ENCODE measurements at regions not wholly inside any gene's neighbourhood (a gene's known extent, or its start where the extent isn't known, plus 50 kb on each side); places are given as distances from the start of the nearest gene placed in this dataset.

- Histone ChIP-seq H2AFZ (ENCODE audit: low read length, unreplicated experiment) (no peak overlapping the region), H3K27ac (ENCODE audit: low read depth, low read length) (no peak overlapping the region), H3K4me1 (ENCODE audit: control insufficient read depth, insufficient read depth, low read length, unreplicated experiment) (no peaks in the 10 kb centered on the region), H3K4me3 (ENCODE audit: low read depth, low read length) (no peak overlapping the region), H3K36me3 (ENCODE audit: insufficient read depth, low read length) (no peaks in the 10 kb centered on the region), H3K79me2 (ENCODE audit: control insufficient read depth, insufficient read depth, low read length, unreplicated experiment) (no peaks in the 10 kb centered on the region), H3K27me3 (ENCODE audit: insufficient read depth, low read length) (no peaks in the 10 kb centered on the region)
Observed at GRCh38 chr4:158080354-158080753, 92.5 kb downstream of the GASK1B start.

DNA sequence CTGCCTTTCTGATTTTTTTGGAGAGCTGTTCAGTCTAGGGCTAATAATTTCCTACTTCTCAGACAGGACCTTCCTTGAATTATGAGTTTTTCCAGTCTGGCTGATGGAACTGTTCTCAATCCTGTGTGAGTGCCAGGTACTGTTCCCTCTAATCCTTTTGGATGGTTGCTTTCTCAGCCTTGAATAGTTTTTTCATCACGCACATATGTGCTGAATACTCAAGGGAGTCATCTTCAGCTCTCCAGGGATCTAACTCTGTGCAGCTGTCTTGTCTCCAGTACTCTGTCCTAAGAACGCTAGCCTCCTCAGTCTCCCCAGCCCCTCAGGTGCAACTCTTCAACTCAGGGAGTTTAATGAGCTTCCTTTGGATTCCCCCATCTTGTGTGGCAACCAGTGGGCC lies 93.2 kb downstream of the GASK1B start:
- Histone ChIP-seq H3K27ac (ENCODE audit: low read depth, low read length) (no peak overlapping the region), H2AFZ (ENCODE audit: low read length, unreplicated experiment) (no peak overlapping the region), H3K4me1 (ENCODE audit: control insufficient read depth, insufficient read depth, low read length, unreplicated experiment) (no peaks in the 10 kb centered on the region), H3K4me3 (ENCODE audit: low read depth, low read length) (no peak overlapping the region), H3K27me3 (ENCODE audit: insufficient read depth, low read length) (no peaks in the 10 kb centered on the region), H3K79me2 (ENCODE audit: control insufficient read depth, insufficient read depth, low read length, unreplicated experiment) (no peaks in the 10 kb centered on the region), H3K36me3 (ENCODE audit: insufficient read depth, low read length) (no peaks in the 10 kb centered on the region)

DNA sequence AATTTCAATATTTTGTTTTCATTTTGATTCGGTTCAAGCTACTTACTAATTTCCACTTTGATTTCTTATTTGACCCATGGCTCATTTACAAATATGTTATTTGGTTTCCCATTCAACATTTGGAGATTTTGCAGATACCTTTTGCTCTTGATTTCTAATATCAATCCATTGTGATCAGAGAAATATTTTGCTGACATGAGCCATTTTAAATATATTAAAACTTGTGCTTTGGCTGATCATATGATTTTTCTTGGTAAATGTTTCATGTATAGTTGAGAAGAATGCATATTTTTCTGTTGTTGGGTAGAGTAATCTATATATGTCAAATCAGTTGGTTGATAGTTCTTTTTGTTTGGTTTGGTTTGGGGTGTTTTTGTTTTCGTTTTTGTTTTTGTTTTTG lies 95.0 kb downstream of the GASK1B start:
- no peak overlapping the region for H3K27ac ChIP-seq (ENCODE audit: low read depth, low read length)
- no peaks in the 10 kb centered on the region for H3K27me3 ChIP-seq (ENCODE audit: insufficient read depth, low read length)
- no peak overlapping the region for H2AFZ ChIP-seq (ENCODE audit: low read length, unreplicated experiment)
- no peak overlapping the region for H3K4me3 ChIP-seq (ENCODE audit: low read depth, low read length)
- H3K79me2 ChIP-seq (ENCODE audit: control insufficient read depth, insufficient read depth, low read length, unreplicated experiment) = no peaks in the 10 kb centered on the region
- no peaks in the 10 kb centered on the region for H3K4me1 ChIP-seq (ENCODE audit: control insufficient read depth, insufficient read depth, low read length, unreplicated experiment)
- H3K36me3 ChIP-seq (ENCODE audit: insufficient read depth, low read length) = no peaks in the 10 kb centered on the region

- Histone ChIP-seq H2AFZ (ENCODE audit: low read length, unreplicated experiment) (no peak overlapping the region), H3K4me3 (ENCODE audit: low read depth, low read length) (no peak overlapping the region), H3K4me1 (ENCODE audit: control insufficient read depth, insufficient read depth, low read length, unreplicated experiment) (no peaks in the 10 kb centered on the region), H3K36me3 (ENCODE audit: insufficient read depth, low read length) (no peaks in the 10 kb centered on the region), H3K27ac (ENCODE audit: low read depth, low read length) (no peak overlapping the region), H3K79me2 (ENCODE audit: control insufficient read depth, insufficient read depth, low read length, unreplicated experiment) (no peaks in the 10 kb centered on the region), H3K27me3 (ENCODE audit: insufficient read depth, low read length) (no peaks in the 10 kb centered on the region)
Observed at GRCh38 chr4:158074851-158075250, 98.0 kb downstream of the GASK1B start.

GRCh38 chr4:158071931-158072330 lies 100.9 kb downstream of the GASK1B start:
- Histone ChIP-seq H3K79me2 (ENCODE audit: control insufficient read depth, insufficient read depth, low read length, unreplicated experiment) (no peaks in the 10 kb centered on the region), H3K36me3 (ENCODE audit: insufficient read depth, low read length) (no peaks in the 10 kb centered on the region), H2AFZ (ENCODE audit: low read length, unreplicated experiment) (no peak overlapping the region), H3K27ac (ENCODE audit: low read depth, low read length) (no peak overlapping the region), H3K4me3 (ENCODE audit: low read depth, low read length) (no peak overlapping the region), H3K4me1 (ENCODE audit: control insufficient read depth, insufficient read depth, low read length, unreplicated experiment) (peaks cover 9% of the 10 kb centered on the region), H3K27me3 (ENCODE audit: insufficient read depth, low read length) (no peaks in the 10 kb centered on the region)

- peak overlapping the region; percentile 17; the same call in 1 of the 2 replicates for H3K4me3 ChIP-seq (ENCODE audit: low read depth, low read length)
- no peaks in the 10 kb centered on the region for H3K79me2 ChIP-seq (ENCODE audit: control insufficient read depth, insufficient read depth, low read length, unreplicated experiment)
- no peak overlapping the region for H2AFZ ChIP-seq (ENCODE audit: low read length, unreplicated experiment)
- H3K27ac ChIP-seq (ENCODE audit: low read depth, low read length) = peak overlapping the region; percentile 16; the same call in 1 of the 2 replicates
- peaks cover 9% of the 10 kb centered on the region for H3K4me1 ChIP-seq (ENCODE audit: control insufficient read depth, insufficient read depth, low read length, unreplicated experiment)
- no peaks in the 10 kb centered on the region for H3K27me3 ChIP-seq (ENCODE audit: insufficient read depth, low read length)
- no peaks in the 10 kb centered on the region for H3K36me3 ChIP-seq (ENCODE audit: insufficient read depth, low read length)
Observed at GRCh38 chr4:158068068-158068467, 104.8 kb downstream of the GASK1B start.

- Histone ChIP-seq H3K4me3 (ENCODE audit: low read depth, low read length) (peak overlapping the region; percentile 17; the same call in 1 of the 2 replicates), H2AFZ (ENCODE audit: low read length, unreplicated experiment) (no peak overlapping the region), H3K4me1 (ENCODE audit: control insufficient read depth, insufficient read depth, low read length, unreplicated experiment) (peaks cover 9% of the 10 kb centered on the region), H3K27me3 (ENCODE audit: insufficient read depth, low read length) (no peaks in the 10 kb centered on the region), H3K79me2 (ENCODE audit: control insufficient read depth, insufficient read depth, low read length, unreplicated experiment) (no peaks in the 10 kb centered on the region), H3K36me3 (ENCODE audit: insufficient read depth, low read length) (no peaks in the 10 kb centered on the region), H3K27ac (ENCODE audit: low read depth, low read length) (peak overlapping the region; percentile 16; the same call in 1 of the 2 replicates)
Observed at GRCh38 chr4:158067646-158068045, 105.2 kb downstream of the GASK1B start.

DNA sequence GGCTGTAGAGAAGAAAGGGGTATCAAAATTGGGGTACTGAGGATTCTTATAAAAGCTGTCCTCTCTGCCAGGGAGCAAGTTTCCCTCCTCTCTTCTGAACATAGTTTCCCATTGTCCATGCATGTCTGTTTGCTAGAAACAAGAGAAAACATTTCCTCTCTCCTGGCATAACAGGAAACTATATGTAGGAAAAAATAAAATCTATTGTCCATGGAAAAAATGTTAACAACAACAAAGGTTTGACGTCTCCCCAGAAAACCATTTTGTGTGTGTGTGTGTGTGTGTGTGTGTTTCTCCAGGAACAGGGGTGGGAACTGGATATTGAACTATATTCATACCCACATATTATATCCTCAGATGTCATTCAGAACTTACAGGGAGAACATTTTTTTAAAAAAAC lies 107.2 kb downstream of the GASK1B start:
- Histone ChIP-seq H3K36me3 (ENCODE audit: insufficient read depth, low read length) (no peaks in the 10 kb centered on the region), H3K27me3 (ENCODE audit: insufficient read depth, low read length) (no peaks in the 10 kb centered on the region), H3K79me2 (ENCODE audit: control insufficient read depth, insufficient read depth, low read length, unreplicated experiment) (no peaks in the 10 kb centered on the region), H3K4me1 (ENCODE audit: control insufficient read depth, insufficient read depth, low read length, unreplicated experiment) (peaks cover 9% of the 10 kb centered on the region), H3K4me3 (ENCODE audit: low read depth, low read length) (no peak overlapping the region), H3K27ac (ENCODE audit: low read depth, low read length) (no peak overlapping the region), H2AFZ (ENCODE audit: low read length, unreplicated experiment) (no peak overlapping the region)

GRCh38 chr4:158065176-158065575 lies 107.6 kb downstream of the GASK1B start:
- Histone ChIP-seq H3K4me1 (ENCODE audit: control insufficient read depth, insufficient read depth, low read length, unreplicated experiment) (peaks cover 9% of the 10 kb centered on the region), H3K4me3 (ENCODE audit: low read depth, low read length) (no peak overlapping the region), H2AFZ (ENCODE audit: low read length, unreplicated experiment) (no peak overlapping the region), H3K27me3 (ENCODE audit: insufficient read depth, low read length) (no peaks in the 10 kb centered on the region), H3K36me3 (ENCODE audit: insufficient read depth, low read length) (no peaks in the 10 kb centered on the region), H3K27ac (ENCODE audit: low read depth, low read length) (no peak overlapping the region), H3K79me2 (ENCODE audit: control insufficient read depth, insufficient read depth, low read length, unreplicated experiment) (no peaks in the 10 kb centered on the region)

DNA sequence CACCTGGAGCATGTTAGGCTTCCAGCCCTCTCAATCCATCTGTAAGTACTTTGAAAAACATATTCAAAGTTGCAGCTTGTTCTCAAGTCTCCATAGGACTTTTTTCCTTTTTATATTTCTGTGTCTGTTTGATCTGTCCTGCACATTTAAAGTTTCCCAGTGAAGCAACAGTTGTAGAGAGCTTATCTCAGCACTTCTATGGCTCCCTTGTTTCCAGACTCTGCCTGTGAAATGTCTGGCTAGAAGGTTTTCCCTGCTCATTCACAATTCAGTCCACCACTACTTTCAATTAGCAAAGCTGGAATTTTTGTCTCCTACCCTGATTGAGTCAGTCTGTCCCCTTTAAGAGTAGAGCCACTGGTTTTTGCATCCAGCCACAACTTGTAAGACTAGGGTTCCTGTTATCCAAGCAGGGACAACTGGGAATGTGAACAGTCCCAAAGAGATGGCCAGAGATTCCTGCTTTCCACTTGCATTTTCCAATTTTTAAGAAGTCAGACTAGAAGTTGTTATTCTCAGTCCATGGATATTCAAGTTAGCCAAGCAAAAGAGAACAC lies 116.1 kb downstream of the GASK1B start:
- Histone ChIP-seq H3K4me1 (ENCODE audit: control insufficient read depth, insufficient read depth, low read length, unreplicated experiment) (peaks cover 7% of the 10 kb centered on the region), H3K4me3 (ENCODE audit: low read depth, low read length) (no peak overlapping the region), H3K27ac (ENCODE audit: low read depth, low read length) (no peak overlapping the region), H3K27me3 (ENCODE audit: insufficient read depth, low read length) (no peaks in the 10 kb centered on the region), H3K79me2 (ENCODE audit: control insufficient read depth, insufficient read depth, low read length, unreplicated experiment) (no peaks in the 10 kb centered on the region), H3K36me3 (ENCODE audit: insufficient read depth, low read length) (no peaks in the 10 kb centered on the region), H2AFZ (ENCODE audit: low read length, unreplicated experiment) (no peak overlapping the region)

DNA sequence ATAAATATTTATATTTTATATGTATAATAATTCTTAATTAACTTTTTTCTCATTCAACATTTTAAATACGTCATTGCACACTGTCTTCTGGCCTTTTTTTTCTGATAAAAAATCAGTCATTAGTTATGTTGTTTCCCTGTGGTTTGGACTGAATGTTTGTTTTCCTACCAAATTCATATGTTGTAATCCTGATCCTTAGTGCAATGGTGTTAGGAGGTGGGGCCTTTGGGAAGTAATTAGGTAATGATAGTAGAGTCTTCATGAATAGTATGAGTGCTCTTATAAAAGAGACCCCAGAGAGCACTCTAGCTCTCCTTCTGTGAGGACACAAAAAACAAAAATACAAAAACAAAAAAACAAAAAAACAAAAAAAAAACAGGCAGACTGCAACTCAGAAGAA lies 117.2 kb downstream of the GASK1B start:
- Histone ChIP-seq H3K79me2 (ENCODE audit: control insufficient read depth, insufficient read depth, low read length, unreplicated experiment) (no peaks in the 10 kb centered on the region), H3K36me3 (ENCODE audit: insufficient read depth, low read length) (no peaks in the 10 kb centered on the region), H3K27me3 (ENCODE audit: insufficient read depth, low read length) (no peaks in the 10 kb centered on the region), H3K4me3 (ENCODE audit: low read depth, low read length) (no peak overlapping the region), H3K4me1 (ENCODE audit: control insufficient read depth, insufficient read depth, low read length, unreplicated experiment) (peaks cover 15% of the 10 kb centered on the region), H3K27ac (ENCODE audit: low read depth, low read length) (no peak overlapping the region), H2AFZ (ENCODE audit: low read length, unreplicated experiment) (no peak overlapping the region)

Data from ACC112 (cell line).